Colonic mucosa (tissue), 4 donors: ENCODE measurements at regions not wholly inside any gene's neighbourhood (a gene's known extent, or its start where the extent isn't known, plus 50 kb on each side); places are given as distances from the start of the nearest gene placed in this dataset.

ENCODE experiments used
- DNase-seq: peaks from one replicate; pipeline ENCODE4 v3.0.0-alpha.2; 2020
- H3K27ac ChIP-seq: fragments of 200-600 bp; one replicate; pipeline ENCODE4 v1.8.0; 2021
- H3K27me3 ChIP-seq: fragments of 200-600 bp; one replicate; pipeline ENCODE4 v1.8.0; 2021
- H3K36me3 ChIP-seq: fragments of 200-600 bp; one replicate; pipeline ENCODE4 v1.8.0; 2021
- H3K4me1 ChIP-seq: fragments of 200-600 bp; one replicate; pipeline ENCODE4 v1.8.0; 2021; ENCODE audit warnings: mild to moderate bottlenecking
- H3K4me3 ChIP-seq: fragments of 200-600 bp; one replicate; pipeline ENCODE4 v1.8.0; 2021
- H3K9ac ChIP-seq, 2 donors: one replicate each; pipeline ENCODE4 v1.7.0; 2013; ENCODE audit warnings: control low read depth in 2 of 2, low read depth in 2 of 2, low read length in 2 of 2
- H3K9me3 ChIP-seq: fragments of 200-600 bp; one replicate; pipeline ENCODE4 v1.8.0; 2021
- CTCF ChIP-seq: fragments of 200-600 bp; IDR thresholded peaks from one replicate; pipeline ENCODE4 v1.8.0; 2022; ENCODE audit warnings: antibody characterized with exemption, mild to moderate bottlenecking
- intact Hi-C: fragments of 100-400 bp; cut with DNase I; formaldehyde crosslinking; loops from one replicate; pipeline ENCODE4 v1.14.1; 2022
- donor health status: healthy.
- donor health status: DM: no; HTN: no; CAD: no.
- donor health status: DM: no; HTN: no; CAD: no.

DNA sequence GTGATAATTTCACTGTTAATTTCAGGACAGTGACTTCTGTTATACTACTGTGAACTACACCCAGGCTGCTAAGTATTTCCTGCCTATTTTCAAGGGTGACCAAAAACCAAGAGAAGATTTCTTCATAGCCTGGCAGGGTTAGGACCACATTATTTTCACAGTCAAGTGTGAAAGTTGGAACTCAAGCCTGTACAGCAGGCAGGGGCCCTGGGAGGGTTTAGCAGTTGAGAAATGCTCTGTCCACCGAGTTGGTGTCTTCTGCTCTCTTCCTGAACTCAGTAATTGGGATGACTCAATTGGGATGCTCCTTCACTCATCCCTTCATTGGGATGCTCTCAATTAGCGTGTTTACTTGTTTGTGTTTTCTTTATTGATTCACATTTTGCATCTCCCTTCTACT lies 347.3 kb upstream of the CDH11 start:
- Histone ChIP-seq H3K9ac (no peak overlapping the region), H3K27ac (no peak overlapping the region)
- intact Hi-C loops: no loop called here

GRCh38 chr16:65468133-65468532 lies 346.3 kb upstream of the CDH11 start:
- no peaks in the 10 kb centered on the region for H3K27me3 ChIP-seq
- no peak overlapping the region for H3K9ac ChIP-seq
- H3K4me1 ChIP-seq: no peaks in the 10 kb centered on the region
- no peak overlapping the region for H3K27ac ChIP-seq
- H3K9me3 ChIP-seq: no peaks in the 10 kb centered on the region
- no peak for DNase-seq
- no peak for TF ChIP-seq CTCF
- H3K36me3 ChIP-seq: no peaks in the 10 kb centered on the region
- intact Hi-C loops: no loop called here
- no peak overlapping the region for H3K4me3 ChIP-seq

More for the DNA sequence above, 347.3 kb upstream of the CDH11 start:
- Histone ChIP-seq H3K36me3 (no peaks in the 10 kb centered on the region), H3K9me3 (no peaks in the 10 kb centered on the region), H3K27me3 (no peaks in the 10 kb centered on the region), H3K4me1 (no peaks in the 10 kb centered on the region), H3K4me3 (no peak overlapping the region)
- no peak for TF ChIP-seq CTCF
- no peak for DNase-seq

- intact Hi-C loops: no loop called here
- H3K36me3 ChIP-seq: no peaks in the 10 kb centered on the region
- TF ChIP-seq CTCF: no peak
Observed at GRCh38 chr16:65463652-65464260, 341.9 kb upstream of the CDH11 start.

GRCh38 chr16:65457084-65457483 lies 335.2 kb upstream of the CDH11 start:
- intact Hi-C loops: no loop called here
- TF ChIP-seq CTCF: no peak
- Histone ChIP-seq H3K4me1 (no peaks in the 10 kb centered on the region), H3K27me3 (no peaks in the 10 kb centered on the region), H3K36me3 (no peaks in the 10 kb centered on the region), H3K27ac (no peak overlapping the region), H3K4me3 (no peak overlapping the region), H3K9ac (no peak overlapping the region), H3K9me3 (no peaks in the 10 kb centered on the region)
- DNase-seq: no peak

More at GRCh38 chr16:65463652-65464260, 341.9 kb upstream of the CDH11 start:
- DNase-seq: no peak
- no peaks in the 10 kb centered on the region for H3K4me1 ChIP-seq
- no peaks in the 10 kb centered on the region for H3K9me3 ChIP-seq
- no peak overlapping the region for H3K27ac ChIP-seq
- no peak overlapping the region for H3K4me3 ChIP-seq
- no peak overlapping the region for H3K9ac ChIP-seq
- H3K27me3 ChIP-seq: no peaks in the 10 kb centered on the region

DNA sequence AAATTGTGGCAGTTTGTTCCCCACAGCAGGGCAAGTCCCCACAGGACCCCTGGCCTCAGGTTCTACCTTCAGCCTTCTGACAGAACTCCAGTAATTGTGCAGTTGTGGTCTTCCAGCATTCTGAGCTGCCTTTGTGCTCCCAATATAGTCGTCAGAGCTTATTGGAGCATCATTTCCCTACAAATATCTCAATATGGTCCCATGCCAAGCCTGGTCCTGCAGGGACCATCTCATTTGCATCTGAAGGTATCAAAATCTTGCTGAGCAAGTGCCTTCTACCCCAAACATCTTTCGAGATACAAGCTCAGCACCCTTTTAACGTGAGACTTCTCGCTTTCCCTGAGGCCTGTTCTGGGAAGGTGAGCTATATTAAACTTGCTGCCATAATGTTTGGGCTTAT lies 333.9 kb upstream of the CDH11 start:
- Histone ChIP-seq H3K27ac (no peak overlapping the region), H3K4me3 (no peak overlapping the region), H3K36me3 (no peaks in the 10 kb centered on the region), H3K9ac (no peak overlapping the region), H3K4me1 (no peaks in the 10 kb centered on the region), H3K27me3 (no peaks in the 10 kb centered on the region), H3K9me3 (no peaks in the 10 kb centered on the region)
- intact Hi-C loops: no loop called here
- no peak for TF ChIP-seq CTCF
- no peak for DNase-seq
